ENCODE measurements at regions not wholly inside any gene's neighbourhood (a gene's known extent, or its start where the extent isn't known, plus 50 kb on each side); places are given as distances from the start of the nearest gene placed in this dataset.

DNA sequence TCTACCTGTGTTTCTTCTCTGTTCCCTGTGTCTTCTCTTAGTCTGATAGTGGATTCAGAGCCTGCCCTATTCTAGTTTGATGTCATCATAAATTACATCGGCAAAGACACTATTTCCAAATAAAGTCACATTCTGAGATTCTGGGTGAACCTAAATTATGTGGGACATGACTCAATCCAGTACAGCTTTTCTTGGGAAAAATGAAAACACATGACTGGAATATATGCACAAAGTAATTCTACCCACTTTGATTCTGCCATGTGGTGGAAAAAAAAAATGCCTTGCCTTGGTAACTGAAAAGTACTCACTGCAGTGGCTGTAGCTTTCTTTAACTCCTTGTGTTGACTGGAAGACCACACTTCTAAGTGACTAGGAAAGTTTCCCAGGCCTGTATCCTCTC, 73.7 kb downstream of the LRATD1 start:
- H3K4me1 Mint-ChIP-seq (ENCODE audit: low read depth, unreplicated experiment): no peaks in the 10 kb centered on the region
- no peak for DNase-seq
- no peak overlapping the region for H3K27ac Mint-ChIP-seq (ENCODE audit: unreplicated experiment)
- H3K4me3 Mint-ChIP-seq (ENCODE audit: unreplicated experiment): no peak overlapping the region
- TF ChIP-seq, protein P1, sequence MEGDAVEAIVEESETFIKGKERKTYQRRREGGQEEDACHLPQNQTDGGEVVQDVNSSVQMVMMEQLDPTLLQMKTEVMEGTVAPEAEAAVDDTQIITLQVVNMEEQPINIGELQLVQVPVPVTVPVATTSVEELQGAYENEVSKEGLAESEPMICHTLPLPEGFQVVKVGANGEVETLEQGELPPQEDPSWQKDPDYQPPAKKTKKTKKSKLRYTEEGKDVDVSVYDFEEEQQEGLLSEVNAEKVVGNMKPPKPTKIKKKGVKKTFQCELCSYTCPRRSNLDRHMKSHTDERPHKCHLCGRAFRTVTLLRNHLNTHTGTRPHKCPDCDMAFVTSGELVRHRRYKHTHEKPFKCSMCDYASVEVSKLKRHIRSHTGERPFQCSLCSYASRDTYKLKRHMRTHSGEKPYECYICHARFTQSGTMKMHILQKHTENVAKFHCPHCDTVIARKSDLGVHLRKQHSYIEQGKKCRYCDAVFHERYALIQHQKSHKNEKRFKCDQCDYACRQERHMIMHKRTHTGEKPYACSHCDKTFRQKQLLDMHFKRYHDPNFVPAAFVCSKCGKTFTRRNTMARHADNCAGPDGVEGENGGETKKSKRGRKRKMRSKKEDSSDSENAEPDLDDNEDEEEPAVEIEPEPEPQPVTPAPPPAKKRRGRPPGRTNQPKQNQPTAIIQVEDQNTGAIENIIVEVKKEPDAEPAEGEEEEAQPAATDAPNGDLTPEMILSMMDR (IDR thresholded peaks at IDR 0.05; ENCODE audit: partially characterized antibody, unreplicated experiment): no peak
- H3K27me3 Mint-ChIP-seq (ENCODE audit: unreplicated experiment): no peaks in the 10 kb centered on the region
- H3K36me3 Mint-ChIP-seq (ENCODE audit: unreplicated experiment): no peaks in the 10 kb centered on the region
- peaks cover 2% of the 10 kb centered on the region for H3K9me3 Mint-ChIP-seq (ENCODE audit: unreplicated experiment)

DNA sequence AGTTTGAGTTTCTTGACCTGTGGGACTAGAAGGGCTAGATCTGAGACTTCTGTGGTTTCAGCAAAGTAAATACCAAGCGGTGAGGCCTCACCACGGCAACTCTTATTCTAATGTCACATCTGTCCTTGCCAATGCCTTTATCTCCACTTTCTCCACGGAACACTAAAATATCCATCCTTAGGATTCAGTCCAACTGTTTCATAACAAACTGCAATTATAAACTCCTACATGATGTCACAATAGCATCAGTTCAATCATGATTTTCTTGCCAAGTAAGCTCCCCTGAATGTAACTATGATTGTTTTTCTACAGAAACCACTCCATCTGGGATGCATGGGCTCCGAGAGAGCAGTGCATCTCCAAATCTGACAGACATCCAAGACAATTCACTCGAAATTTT, 79.6 kb downstream of the LRATD1 start:
- TF ChIP-seq, protein P1 (IDR thresholded peaks at IDR 0.05; ENCODE audit: partially characterized antibody, unreplicated experiment): no peak
- Mint-ChIP-seq H3K27me3 (ENCODE audit: unreplicated experiment) (no peaks in the 10 kb centered on the region), H3K4me1 (ENCODE audit: low read depth, unreplicated experiment) (no peaks in the 10 kb centered on the region), H3K36me3 (ENCODE audit: unreplicated experiment) (no peaks in the 10 kb centered on the region), H3K27ac (ENCODE audit: unreplicated experiment) (no peak overlapping the region), H3K9me3 (ENCODE audit: unreplicated experiment) (peaks cover 2% of the 10 kb centered on the region), H3K4me3 (ENCODE audit: unreplicated experiment) (no peak overlapping the region)
- DNase-seq: no peak

DNA sequence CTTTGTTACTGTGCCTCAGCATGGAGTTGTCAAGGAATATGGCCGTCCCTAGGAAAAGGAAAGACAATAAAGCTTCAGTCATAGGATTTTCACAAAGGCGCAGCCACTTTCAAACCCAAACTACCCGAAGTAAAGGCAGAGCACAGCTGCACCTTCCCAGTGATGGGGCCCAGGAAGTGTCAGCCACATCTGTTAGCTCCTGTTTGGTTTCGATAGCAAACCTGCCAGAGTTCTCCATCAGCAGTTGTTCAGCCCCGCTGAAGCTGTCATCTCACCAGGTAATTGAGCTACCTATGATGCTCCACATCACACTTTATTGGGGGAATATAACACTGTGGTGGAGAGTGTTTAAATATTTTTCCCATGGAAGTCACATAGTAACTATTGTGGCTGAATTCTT, 80.7 kb downstream of the LRATD1 start:
- H3K27ac Mint-ChIP-seq (ENCODE audit: unreplicated experiment): no peak overlapping the region
- no peaks in the 10 kb centered on the region for H3K27me3 Mint-ChIP-seq (ENCODE audit: unreplicated experiment)
- DNase-seq: no peak
- H3K4me1 Mint-ChIP-seq (ENCODE audit: low read depth, unreplicated experiment): no peaks in the 10 kb centered on the region
- H3K9me3 Mint-ChIP-seq (ENCODE audit: unreplicated experiment): peaks cover 2% of the 10 kb centered on the region
- no peak overlapping the region for H3K4me3 Mint-ChIP-seq (ENCODE audit: unreplicated experiment)
- no peaks in the 10 kb centered on the region for H3K36me3 Mint-ChIP-seq (ENCODE audit: unreplicated experiment)
- TF ChIP-seq, protein P1 (IDR thresholded peaks at IDR 0.05; ENCODE audit: partially characterized antibody, unreplicated experiment): no peak

DNA sequence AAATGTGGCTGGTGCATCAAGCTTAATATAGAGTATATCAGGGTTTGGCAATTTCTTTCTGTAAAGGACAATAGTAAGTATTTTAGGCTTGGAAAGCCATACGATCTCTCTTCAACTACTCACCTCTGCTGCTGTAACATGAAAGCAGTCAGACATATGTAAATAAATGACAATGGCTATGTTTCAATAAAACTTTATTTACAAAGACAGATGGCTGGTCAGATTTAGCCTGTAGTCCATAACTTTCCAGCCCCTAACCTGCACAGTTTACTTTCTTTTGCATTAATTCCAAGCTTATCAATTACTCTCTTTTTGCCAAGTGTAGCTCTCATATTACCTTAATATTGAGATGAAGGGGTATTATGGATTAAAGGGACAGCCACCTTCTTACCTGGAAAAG, 83.1 kb downstream of the LRATD1 start:
- Mint-ChIP-seq H3K27me3 (ENCODE audit: unreplicated experiment) (no peaks in the 10 kb centered on the region), H3K9me3 (ENCODE audit: unreplicated experiment) (no peaks in the 10 kb centered on the region), H3K4me3 (ENCODE audit: unreplicated experiment) (no peak overlapping the region), H3K4me1 (ENCODE audit: low read depth, unreplicated experiment) (peaks cover 5% of the 10 kb centered on the region), H3K27ac (ENCODE audit: unreplicated experiment) (no peak overlapping the region), H3K36me3 (ENCODE audit: unreplicated experiment) (no peaks in the 10 kb centered on the region)
- DNase-seq: no peak
- TF ChIP-seq, protein P1 (IDR thresholded peaks at IDR 0.05; ENCODE audit: partially characterized antibody, unreplicated experiment): no peak

DNA sequence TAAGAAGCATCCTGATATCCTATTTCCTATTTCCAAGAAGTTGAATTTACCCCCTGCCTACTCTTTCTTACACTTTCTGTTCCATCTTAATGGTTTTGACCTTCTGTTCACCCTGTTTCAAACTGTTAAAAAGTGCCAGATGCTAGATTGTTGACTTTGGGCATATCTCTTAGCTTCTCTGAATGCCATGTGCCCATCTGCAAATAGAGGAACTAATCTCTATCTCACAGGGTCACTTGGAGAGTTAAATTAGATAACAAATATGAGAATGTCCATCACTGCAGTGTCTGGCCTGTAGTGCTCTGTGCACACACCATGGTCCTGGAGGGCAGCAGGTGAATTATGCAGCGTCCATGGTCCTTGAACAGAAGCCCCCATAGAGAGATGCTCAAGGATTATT, 83.8 kb downstream of the LRATD1 start:
- H3K27ac Mint-ChIP-seq (ENCODE audit: unreplicated experiment): no peak overlapping the region
- no peaks in the 10 kb centered on the region for H3K36me3 Mint-ChIP-seq (ENCODE audit: unreplicated experiment)
- peaks cover 5% of the 10 kb centered on the region for H3K4me1 Mint-ChIP-seq (ENCODE audit: low read depth, unreplicated experiment)
- no peaks in the 10 kb centered on the region for H3K9me3 Mint-ChIP-seq (ENCODE audit: unreplicated experiment)
- TF ChIP-seq, protein P1 (IDR thresholded peaks at IDR 0.05; ENCODE audit: partially characterized antibody, unreplicated experiment): no peak
- H3K27me3 Mint-ChIP-seq (ENCODE audit: unreplicated experiment): no peaks in the 10 kb centered on the region
- no peak for DNase-seq
- no peak overlapping the region for H3K4me3 Mint-ChIP-seq (ENCODE audit: unreplicated experiment)
